ENCODE measurements at regions not wholly inside any gene's neighbourhood (a gene's known extent, or its start where the extent isn't known, plus 50 kb on each side); places are given as distances from the start of the nearest gene placed in this dataset.

- no peak for TF ChIP-seq POLR2A (IDR thresholded peaks at IDR 0.05)
- no peak for TF ChIP-seq CTCF (IDR thresholded peaks at IDR 0.05)
- 72 to 78% (median 75%) methylated on average over 3 of the region's 3 CpGs for WGBS, 4 donors
- no peaks in the 10 kb centered on the region for H3K36me3 ChIP-seq
- H3K9me3 ChIP-seq, result peaks cover 0 to 18% (median 3%) of the 10 kb centered on the region in 12 donors
- no peak for DNase-seq
- H3K27ac ChIP-seq, result no peak overlapping the region
- no peak overlapping the region for H3K4me3 ChIP-seq
- no peaks in the 10 kb centered on the region for H3K27me3 ChIP-seq
- intact Hi-C loops (cut with DNase I), result no loop called here
- ATAC-seq, result peak in 3 of 4 donors; percentile 54 to 77 (median 65)
- peaks cover 0 to 10% (median 0%) of the 10 kb centered on the region in 12 donors for H3K4me1 ChIP-seq
These were observed 71.0 kb upstream of the BMP2K start for GRCh38 chr4:78704981-78705683.

- Histone ChIP-seq H3K36me3 (no peaks in the 10 kb centered on the region), H3K27ac (no peak overlapping the region), H3K4me3 (no peak overlapping the region), H3K4me1 (peaks cover 0 to 10% (median 0%) of the 10 kb centered on the region in 12 donors), H3K9me3 (peaks cover 0 to 29% (median 10%) of the 10 kb centered on the region in 12 donors), H3K27me3 (no peaks in the 10 kb centered on the region)
- intact Hi-C loops (cut with DNase I), result no loop called here
- ATAC-seq (no peak), DNase-seq (no peak)
- TF ChIP-seq CTCF (IDR thresholded peaks at IDR 0.05) (no peak), POLR2A (IDR thresholded peaks at IDR 0.05) (no peak)
- 69 to 79% (median 73%) methylated on average over 6 of the region's 6 CpGs for WGBS, 4 donors
These were observed 69.8 kb upstream of the BMP2K start for GRCh38 chr4:78706302-78706701.

- Histone ChIP-seq H3K27me3 (no peaks in the 10 kb centered on the region), H3K4me1 (peaks cover 0 to 10% (median 0%) of the 10 kb centered on the region in 12 donors), H3K27ac (no peak overlapping the region), H3K36me3 (no peaks in the 10 kb centered on the region), H3K4me3 (no peak overlapping the region), H3K9me3 (peaks cover 0 to 24% (median 10%) of the 10 kb centered on the region in 12 donors)
- no peak for ATAC-seq
- no peak for DNase-seq
- no peak for TF ChIP-seq POLR2A (IDR thresholded peaks at IDR 0.05)
- TF ChIP-seq CTCF (IDR thresholded peaks at IDR 0.05), result no peak
- intact Hi-C loops (cut with DNase I), result no loop called here
- WGBS, 4 donors, result 55 to 71% (median 66%) methylated on average over 2 of the region's 2 CpGs
These were observed 68.9 kb upstream of the BMP2K start for GRCh38 chr4:78707268-78707667.

- 93 to 96% (median 95%) methylated on average over 5 of the region's 5 CpGs for WGBS, 4 donors
- ATAC-seq (no peak), DNase-seq (no peak)
- no peaks in the 10 kb centered on the region for H3K36me3 ChIP-seq
- H3K27me3 ChIP-seq, result no peaks in the 10 kb centered on the region
- peaks cover 0 to 19% (median 9%) of the 10 kb centered on the region in 12 donors for H3K9me3 ChIP-seq
- intact Hi-C loops (cut with DNase I), result no loop called here
- no peak for TF ChIP-seq CTCF (IDR thresholded peaks at IDR 0.05)
- H3K27ac ChIP-seq, result no peak overlapping the region
- no peak overlapping the region for H3K4me3 ChIP-seq
- H3K4me1 ChIP-seq, result peaks cover 0 to 10% (median 0%) of the 10 kb centered on the region in 12 donors
These were observed 68.4 kb upstream of the BMP2K start for GRCh38 chr4:78707793-78708192.
